Kidney (tissue), 13 donors: ENCODE measurements at regions not wholly inside any gene's neighbourhood (a gene's known extent, or its start where the extent isn't known, plus 50 kb on each side); places are given as distances from the start of the nearest gene placed in this dataset.
"Not testable (repeated sequence)": the region's sequence is repeated elsewhere in the genome, so short reads cannot be mapped to it uniquely, and the experiment has no call there.

Experiments
- DNase-seq, 5 donors: peaks; one replicate each; pipeline ENCODE4 v3.0.0-alpha.2; 2013 to 2020
- FAIRE-seq: peaks from 2 replicates; lab custom pipeline; 2012; peaks lifted over from hg19 to GRCh38; lab: Jason Lieb, UNC
- H3K27ac ChIP-seq, 2 donors: one replicate each; pipeline ENCODE4 v1.7.0; 2013; ENCODE audit warnings: low read depth in 2 of 2, low read length in 2 of 2, inconsistent platforms in 1 of 2
- H3K27me3 ChIP-seq: one replicate; pipeline ENCODE4 v1.7.1; 2013; ENCODE audit warnings: low read length, inconsistent platforms; ENCODE audit not compliant: control insufficient read depth, insufficient read depth
- H3K36me3 ChIP-seq, 3 donors: one replicate each; pipeline versions ENCODE4 v1.7.0 to v1.7.1; 2013; ENCODE audit warnings: low read length in 3 of 3, control low read depth in 1 of 3, inconsistent platforms in 1 of 3; ENCODE audit not compliant: insufficient read depth in 3 of 3, control insufficient read depth in 2 of 3
- H3K4me1 ChIP-seq, 3 donors: one replicate each; pipeline versions ENCODE4 v1.7.0 to v1.7.1; 2013; ENCODE audit warnings: low read length in 3 of 3, inconsistent platforms in 1 of 3, low read depth in 1 of 3; ENCODE audit not compliant: control insufficient read depth in 2 of 3, insufficient read depth in 2 of 3
- H3K4me3 ChIP-seq, 3 donors: one replicate each; pipeline versions ENCODE4 v1.7.0 to v1.8.1; 2013; ENCODE audit warnings: low read length in 3 of 3, control low read depth in 1 of 3, inconsistent platforms in 1 of 3
- H3K9ac ChIP-seq, 3 donors: one replicate each; pipeline versions ENCODE4 v1.7.0 to v1.7.1; 2013; ENCODE audit warnings: low read length in 3 of 3, control low read depth in 1 of 3, inconsistent platforms in 1 of 3
- H3K9me3 ChIP-seq, 3 donors: one replicate each; pipeline versions ENCODE4 v1.7.0 to v1.7.1; 2013; ENCODE audit warnings: low read length in 3 of 3, control low read depth in 1 of 3, inconsistent platforms in 1 of 3; ENCODE audit not compliant: control insufficient read depth in 2 of 3, insufficient read depth in 1 of 3
- CTCF ChIP-seq: IDR thresholded peaks from 3 replicates; pipeline ENCODE4 v1.5.1; 2012; ENCODE audit warnings: mild to moderate bottlenecking, moderate library complexity, borderline replicate concordance; ENCODE audit not compliant: insufficient read depth; ENCODE audit errors: extremely low read depth
- intact Hi-C: fragments of 100-400 bp; cut with DNase I; formaldehyde crosslinking; loops from one replicate; pipeline ENCODE4 v1.11.1; 2022
- donor health status: control.
- donor health status: control.
- donor health status: control.
- donor health status: control.
- donor health status: control.
- donor health status: DM: yes; HTN: yes; CAD: no.
- donor health status: Normal renal cell carcinoma (clear cell type).

- Histone ChIP-seq H3K9me3 (no peaks in the 10 kb centered on the region), H3K36me3 (no peaks in the 10 kb centered on the region), H3K27me3 (no peaks in the 10 kb centered on the region), H3K4me3 (no peak overlapping the region), H3K9ac (no peak overlapping the region), H3K4me1 (no peaks in the 10 kb centered on the region), H3K27ac (no peak overlapping the region)
- intact Hi-C loops = no loop called here
- FAIRE-seq (no peak), DNase-seq (no peak)
- TF ChIP-seq CTCF = no peak
Observed at GRCh38 chr12:92234533-92234932, 88.9 kb upstream of the BTG1 start.

DNA sequence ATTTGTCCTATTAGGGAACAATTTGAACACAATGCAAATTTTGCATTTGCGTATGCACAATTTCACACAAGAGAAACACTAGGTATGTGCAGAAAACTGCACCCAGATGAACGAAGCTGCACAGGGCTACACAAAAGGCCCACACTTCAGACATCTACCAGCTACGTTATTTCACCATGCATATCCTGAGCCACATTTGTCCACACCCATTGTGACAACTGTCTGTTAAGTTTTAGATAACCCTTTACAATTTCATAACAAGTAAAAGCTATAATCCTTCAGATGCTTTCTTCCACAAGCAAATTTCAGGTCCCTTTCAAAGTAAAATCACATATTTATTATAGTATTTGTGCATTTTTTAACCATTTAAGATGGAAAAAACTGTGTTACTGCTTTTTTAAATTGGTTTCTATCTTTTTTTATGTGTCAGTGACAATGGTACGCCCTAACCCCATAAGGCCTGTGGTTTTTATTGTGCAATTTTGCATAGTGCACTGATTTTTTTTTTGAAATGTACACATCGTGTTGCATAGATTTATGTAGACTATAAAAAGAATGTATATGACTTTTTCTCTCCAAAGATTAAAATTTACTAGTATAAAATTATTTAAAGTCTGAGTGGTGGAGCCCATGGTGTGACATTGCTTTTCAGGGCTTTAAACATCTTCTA, 87.8 kb upstream of the BTG1 start:
- no peak overlapping the region for H3K9ac ChIP-seq

DNA sequence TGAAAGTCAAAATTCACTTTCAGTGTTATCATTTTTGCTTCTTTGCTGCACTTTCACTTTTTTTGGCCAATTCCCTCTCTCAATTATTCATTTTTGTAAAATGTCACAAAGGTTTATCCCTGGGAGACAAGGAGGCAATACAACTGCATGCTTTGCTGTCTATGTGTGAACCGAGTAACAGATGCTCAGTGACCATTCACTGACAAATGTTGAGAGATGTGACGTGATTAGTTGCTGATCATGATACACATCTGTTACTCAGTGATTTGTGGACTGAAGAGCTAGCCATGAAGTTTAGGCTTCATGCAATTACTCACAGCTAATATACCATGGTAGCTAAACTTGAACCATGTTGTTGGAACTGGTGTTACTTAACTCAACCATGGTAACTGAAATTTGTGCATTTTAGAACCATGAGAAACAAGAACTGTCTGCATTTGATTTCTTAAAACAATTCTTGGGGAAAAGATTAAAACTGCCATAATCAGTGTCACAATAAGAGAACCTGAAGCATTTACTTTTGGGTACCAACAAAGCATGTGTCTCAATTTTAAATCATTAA, 86.8 kb upstream of the BTG1 start:
- H3K27me3 ChIP-seq, H3K9ac ChIP-seq, H3K4me3 ChIP-seq, intact Hi-C loops, H3K36me3 ChIP-seq, DNase-seq, H3K4me1 ChIP-seq, FAIRE-seq, H3K27ac ChIP-seq, H3K9me3 ChIP-seq: not testable (repeated sequence)

More for the DNA sequence above, 87.8 kb upstream of the BTG1 start:
- Histone ChIP-seq H3K27me3 (no peaks in the 10 kb centered on the region), H3K36me3 (no peaks in the 10 kb centered on the region), H3K9me3 (no peaks in the 10 kb centered on the region), H3K4me1 (no peaks in the 10 kb centered on the region), H3K27ac (no peak overlapping the region), H3K4me3 (no peak overlapping the region)
- DNase-seq (no peak), FAIRE-seq (no peak)
- TF ChIP-seq CTCF = no peak
- intact Hi-C loops = no loop called here

- DNase-seq, intact Hi-C loops, H3K9me3 ChIP-seq, H3K4me3 ChIP-seq, H3K36me3 ChIP-seq, H3K9ac ChIP-seq, H3K27ac ChIP-seq, H3K27me3 ChIP-seq, H3K4me1 ChIP-seq: not testable (repeated sequence)
- peak; percentile 87 for FAIRE-seq
Observed at GRCh38 chr12:92231945-92232344, 86.3 kb upstream of the BTG1 start.

DNA sequence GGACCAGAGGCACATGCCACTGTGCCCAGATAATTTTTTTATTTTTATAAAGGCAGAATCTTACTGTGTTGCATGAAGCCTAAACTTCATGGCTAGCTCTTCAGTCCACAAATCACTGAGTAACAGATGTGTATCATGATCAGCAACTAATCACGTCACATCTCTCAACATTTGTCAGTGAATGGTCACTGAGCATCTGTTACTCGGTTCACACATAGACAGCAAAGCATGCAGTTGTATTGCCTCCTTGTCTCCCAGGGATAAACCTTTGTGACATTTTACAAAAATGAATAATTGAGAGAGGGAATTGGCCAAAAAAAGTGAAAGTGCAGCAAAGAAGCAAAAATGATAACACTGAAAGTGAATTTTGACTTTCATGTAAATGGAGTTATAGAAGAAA, 85.9 kb upstream of the BTG1 start:
- H3K36me3 ChIP-seq, H3K4me3 ChIP-seq, H3K4me1 ChIP-seq, H3K9me3 ChIP-seq, H3K27ac ChIP-seq, FAIRE-seq, intact Hi-C loops, H3K9ac ChIP-seq, DNase-seq, H3K27me3 ChIP-seq: not testable (repeated sequence)
